SJSA1 (cell line): ENCODE measurements at regions not wholly inside any gene's neighbourhood (a gene's known extent, or its start where the extent isn't known, plus 50 kb on each side); places are given as distances from the start of the nearest gene placed in this dataset.
A peak's percentile ranks its signal among the peaks of the same experiment; 100 is the strongest.

Experiments used
- DNase-seq, 2 experiments: peaks; one replicate each; pipeline ENCODE4 v3.0.0-alpha.2; 2015 to 2020; ENCODE audit warnings: low spot score in 2 of 2, low read depth in 1 of 2
- H3K27ac ChIP-seq: fragments of 250-450 bp; sonication (Bioruptor Pico); 2 replicates; pipeline ENCODE4 v1.5.1; 2020; ENCODE audit warnings: mild to moderate bottlenecking, moderate library complexity
- H3K27me3 ChIP-seq: fragments of 250-450 bp; sonication (Bioruptor Pico); replicated peaks from 2 replicates; pipeline ENCODE4 v1.5.1; 2020; ENCODE audit warnings: mild to moderate bottlenecking, moderate library complexity
- H3K36me3 ChIP-seq: fragments of 250-450 bp; sonication (Bioruptor Pico); 2 replicates; pipeline ENCODE4 v1.5.1; 2020; ENCODE audit warnings: mild to moderate bottlenecking
- H3K4me1 ChIP-seq: fragments of 250-450 bp; sonication (Bioruptor Pico); replicated peaks from 2 replicates; pipeline ENCODE4 v1.6.1; 2021; ENCODE audit warnings: mild to moderate bottlenecking
- H3K4me3 ChIP-seq: fragments of 250-450 bp; sonication (Bioruptor Pico); 2 replicates; pipeline ENCODE4 v1.5.1; 2020; ENCODE audit warnings: mild to moderate bottlenecking
- H3K9me3 ChIP-seq: fragments of 250-450 bp; sonication (Bioruptor Pico); replicated peaks from 2 replicates; pipeline ENCODE4 v1.5.1; 2020; ENCODE audit warnings: mild to moderate bottlenecking

DNA sequence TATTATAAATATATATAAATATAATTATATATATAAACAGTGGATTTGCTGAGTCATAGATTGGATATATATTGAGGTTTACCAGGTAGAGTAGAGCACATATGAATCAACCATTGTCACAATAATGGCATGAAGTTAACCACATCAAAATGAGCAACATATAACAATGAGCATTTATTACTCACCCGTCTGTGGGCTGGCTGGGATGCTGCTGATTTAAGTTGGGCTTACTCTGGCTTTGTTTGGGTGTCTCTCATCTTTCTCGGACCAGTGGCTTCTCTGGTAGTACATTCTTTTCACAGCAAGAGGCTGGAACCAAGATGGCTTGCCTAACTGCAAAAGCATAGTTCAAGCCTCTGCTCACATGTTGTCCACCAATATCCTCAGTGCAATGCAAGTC is 111.7 kb upstream of the TAPT1 start:
- no peak overlapping the region for H3K27ac ChIP-seq
- no peaks in the 10 kb centered on the region for H3K4me1 ChIP-seq
- no peaks in the 10 kb centered on the region for H3K9me3 ChIP-seq
- H3K4me3 ChIP-seq, result no peak overlapping the region
- DNase-seq, result no peak
- no peaks in the 10 kb centered on the region for H3K36me3 ChIP-seq
- H3K27me3 ChIP-seq, result no peaks in the 10 kb centered on the region

DNA sequence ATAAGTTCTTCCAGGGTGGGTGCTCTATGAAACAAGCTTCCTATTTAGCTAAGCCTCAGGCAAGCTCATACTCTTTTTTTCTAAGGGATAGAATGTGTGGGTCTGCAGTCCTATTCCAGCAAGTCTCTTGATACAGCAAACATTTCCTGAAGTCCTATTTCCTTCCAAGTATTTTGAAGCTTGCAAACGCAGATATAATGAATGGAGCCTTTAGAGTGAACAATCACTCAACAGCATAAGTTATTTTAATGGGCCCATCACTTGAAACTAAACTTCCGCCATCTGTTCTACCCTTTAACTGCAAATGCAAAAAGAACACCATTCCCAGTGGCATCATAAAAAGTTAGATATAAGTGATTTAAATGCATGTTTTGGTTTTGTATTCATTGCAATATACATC is 108.3 kb upstream of the TAPT1 start:
- no peak for DNase-seq
- Histone ChIP-seq H3K36me3 (no peaks in the 10 kb centered on the region), H3K27ac (no peak overlapping the region), H3K4me3 (no peak overlapping the region), H3K4me1 (no peaks in the 10 kb centered on the region), H3K9me3 (no peaks in the 10 kb centered on the region), H3K27me3 (no peaks in the 10 kb centered on the region)

- H3K36me3 ChIP-seq, result no peaks in the 10 kb centered on the region
- no peaks in the 10 kb centered on the region for H3K9me3 ChIP-seq
- no peak overlapping the region for H3K4me3 ChIP-seq
- no peaks in the 10 kb centered on the region for H3K4me1 ChIP-seq
- no peak for DNase-seq
- no peaks in the 10 kb centered on the region for H3K27me3 ChIP-seq
- H3K27ac ChIP-seq, result no peak overlapping the region
These were observed 103.5 kb upstream of the TAPT1 start for GRCh38 chr4:16329797-16330134.

DNA sequence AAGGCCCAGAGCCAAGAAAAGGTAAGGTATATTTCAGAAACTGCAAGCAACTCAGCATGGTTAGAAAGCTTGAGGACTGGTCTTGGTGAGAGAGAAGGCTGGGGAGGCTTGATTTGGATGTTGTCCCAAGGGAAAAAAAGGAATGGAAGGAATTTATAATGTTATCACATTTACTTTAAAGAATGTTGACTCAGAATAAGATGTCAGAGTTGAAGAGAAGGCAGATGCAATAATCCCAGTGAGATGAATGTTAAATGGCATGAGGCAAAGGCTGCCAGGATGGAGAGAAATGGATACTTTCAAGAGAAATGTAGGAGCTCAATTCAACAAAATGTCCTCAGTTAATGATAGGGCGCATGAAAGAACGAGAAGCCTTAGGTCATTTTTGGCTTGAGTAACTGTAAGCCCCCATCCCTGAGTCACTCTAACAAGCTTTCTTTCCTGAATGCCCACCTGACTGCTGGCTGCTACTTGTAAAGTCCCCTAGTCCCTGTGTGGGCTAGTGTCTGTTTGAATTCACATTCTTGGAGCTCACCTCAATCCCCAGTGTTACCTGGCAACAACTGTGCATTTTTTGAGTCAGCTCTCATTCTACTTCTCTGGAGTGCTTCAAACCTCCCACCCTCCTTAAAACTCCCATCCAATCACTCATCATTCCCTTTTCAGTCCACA is 103.0 kb upstream of the TAPT1 start:
- no peak overlapping the region for H3K27ac ChIP-seq
- DNase-seq, result no peak
- H3K4me3 ChIP-seq, result no peak overlapping the region
- H3K4me1 ChIP-seq, result no peaks in the 10 kb centered on the region
- no peaks in the 10 kb centered on the region for H3K9me3 ChIP-seq
- no peaks in the 10 kb centered on the region for H3K36me3 ChIP-seq
- no peaks in the 10 kb centered on the region for H3K27me3 ChIP-seq

- no peak for DNase-seq
- Histone ChIP-seq H3K4me3 (no peak overlapping the region), H3K4me1 (no peaks in the 10 kb centered on the region), H3K36me3 (no peaks in the 10 kb centered on the region), H3K27ac (no peak overlapping the region), H3K27me3 (no peaks in the 10 kb centered on the region), H3K9me3 (no peaks in the 10 kb centered on the region)
These were observed 95.9 kb upstream of the TAPT1 start for GRCh38 chr4:16322183-16322582.

GRCh38 chr4:16315456-16315855 is 89.2 kb upstream of the TAPT1 start:
- Histone ChIP-seq H3K36me3 (no peaks in the 10 kb centered on the region), H3K4me1 (no peaks in the 10 kb centered on the region), H3K4me3 (no peak overlapping the region), H3K27ac (no peak overlapping the region), H3K9me3 (no peaks in the 10 kb centered on the region), H3K27me3 (no peaks in the 10 kb centered on the region)
- no peak for DNase-seq

- Histone ChIP-seq H3K4me1 (no peaks in the 10 kb centered on the region), H3K9me3 (no peaks in the 10 kb centered on the region)
- no peak for DNase-seq
These were observed 84.3 kb upstream of the TAPT1 start for GRCh38 chr4:16310606-16311005.

DNA sequence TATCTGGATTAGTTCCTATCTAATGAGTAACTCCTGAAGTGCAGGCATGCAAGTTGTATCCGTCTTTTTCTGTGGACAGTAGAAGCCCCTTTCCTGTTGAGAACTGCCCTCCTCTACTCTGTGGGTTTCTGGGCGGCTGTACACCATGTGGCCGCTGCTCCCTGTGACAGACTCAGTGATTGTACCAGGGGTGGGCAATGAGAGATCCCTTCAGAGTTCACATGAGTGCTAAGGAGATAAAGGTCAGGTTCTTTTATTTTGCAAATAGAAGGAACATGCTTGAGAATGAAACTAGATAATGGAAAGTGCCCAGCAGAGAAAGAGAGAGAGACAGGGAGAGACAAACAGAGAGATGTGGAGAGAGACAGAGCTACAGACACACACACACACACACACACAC is 76.4 kb upstream of the TAPT1 start:
- Histone ChIP-seq H3K27ac (no peak overlapping the region), H3K4me3 (no peak overlapping the region), H3K27me3 (no peaks in the 10 kb centered on the region), H3K4me1 (no peaks in the 10 kb centered on the region), H3K36me3 (no peaks in the 10 kb centered on the region), H3K9me3 (no peaks in the 10 kb centered on the region)
- DNase-seq, result no peak

More at GRCh38 chr4:16310606-16311005, 84.3 kb upstream of the TAPT1 start:
- Histone ChIP-seq H3K27ac (no peak overlapping the region), H3K36me3 (no peaks in the 10 kb centered on the region), H3K27me3 (no peaks in the 10 kb centered on the region), H3K4me3 (no peak overlapping the region)

- H3K4me3 ChIP-seq, result no peak overlapping the region
- H3K4me1 ChIP-seq, result no peaks in the 10 kb centered on the region
- H3K9me3 ChIP-seq, result no peaks in the 10 kb centered on the region
- H3K36me3 ChIP-seq, result no peaks in the 10 kb centered on the region
- H3K27ac ChIP-seq, result no peak overlapping the region
- H3K27me3 ChIP-seq, result no peaks in the 10 kb centered on the region
- no peak for DNase-seq
These were observed 70.7 kb upstream of the TAPT1 start for GRCh38 chr4:16297003-16297402.

GRCh38 chr4:16294455-16294854 is 68.2 kb upstream of the TAPT1 start:
- Histone ChIP-seq H3K9me3 (no peaks in the 10 kb centered on the region), H3K4me3 (no peak overlapping the region), H3K36me3 (no peaks in the 10 kb centered on the region), H3K4me1 (no peaks in the 10 kb centered on the region), H3K27ac (no peak overlapping the region), H3K27me3 (no peaks in the 10 kb centered on the region)
- DNase-seq, result no peak

DNA sequence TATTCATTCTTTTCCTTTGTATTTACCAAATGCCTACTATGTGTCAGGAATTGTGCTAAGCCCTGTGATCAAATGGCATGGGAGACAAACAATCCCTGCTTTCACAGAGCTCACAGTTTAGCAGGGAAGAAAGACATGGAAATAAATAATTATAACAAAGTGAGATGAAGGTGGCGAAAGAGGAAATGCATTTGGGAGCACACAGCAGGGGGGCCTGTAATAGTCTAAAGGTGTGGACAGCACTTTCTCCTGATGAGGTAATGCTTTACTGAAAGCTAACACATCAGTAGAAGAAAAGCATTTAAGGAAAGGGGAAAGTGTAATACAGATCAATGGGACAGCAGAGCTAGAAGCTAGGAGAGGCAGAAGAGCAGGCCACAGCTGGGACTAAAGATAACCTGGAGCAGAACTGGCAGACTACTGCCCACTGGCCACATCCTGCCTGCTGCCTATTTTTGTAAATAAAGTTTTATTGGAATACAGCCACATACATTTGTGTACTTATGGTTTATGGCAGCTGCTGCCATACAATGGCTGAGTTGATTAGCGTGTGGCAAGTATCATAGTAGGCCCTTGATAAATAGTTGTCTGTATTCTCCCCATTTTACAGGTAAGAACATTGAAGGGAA is 67.1 kb upstream of the TAPT1 start:
- H3K36me3 ChIP-seq, result no peaks in the 10 kb centered on the region
- no peak for DNase-seq
- no peaks in the 10 kb centered on the region for H3K4me1 ChIP-seq
- H3K27me3 ChIP-seq, result no peaks in the 10 kb centered on the region
- no peak overlapping the region for H3K27ac ChIP-seq
- no peaks in the 10 kb centered on the region for H3K9me3 ChIP-seq
- no peak overlapping the region for H3K4me3 ChIP-seq

GRCh38 chr4:16292585-16292984 is 66.3 kb upstream of the TAPT1 start:
- Histone ChIP-seq H3K4me1 (no peaks in the 10 kb centered on the region), H3K9me3 (no peaks in the 10 kb centered on the region), H3K36me3 (no peaks in the 10 kb centered on the region), H3K27me3 (no peaks in the 10 kb centered on the region), H3K27ac (no peak overlapping the region), H3K4me3 (no peak overlapping the region)
- DNase-seq, result no peak

GRCh38 chr4:16290681-16291420 is 64.6 kb upstream of the TAPT1 start:
- Histone ChIP-seq H3K9me3 (no peaks in the 10 kb centered on the region), H3K27me3 (no peaks in the 10 kb centered on the region), H3K36me3 (no peaks in the 10 kb centered on the region), H3K4me3 (no peak overlapping the region), H3K27ac (no peak overlapping the region), H3K4me1 (no peaks in the 10 kb centered on the region)
- DNase-seq, result no peak

GRCh38 chr4:16289897-16290554 is 63.8 kb upstream of the TAPT1 start:
- Histone ChIP-seq H3K9me3 (no peaks in the 10 kb centered on the region), H3K27me3 (no peaks in the 10 kb centered on the region), H3K36me3 (no peaks in the 10 kb centered on the region), H3K27ac (no peak overlapping the region), H3K4me3 (no peak overlapping the region), H3K4me1 (no peaks in the 10 kb centered on the region)
- DNase-seq, result peak in 1 of 2 experiments; percentile 19
